ENCODE measurements at regions not wholly inside any gene's neighbourhood (a gene's known extent, or its start where the extent isn't known, plus 50 kb on each side); places are given as distances from the start of the nearest gene placed in this dataset.

- TF ChIP-seq CTCF (conservative IDR thresholded peaks at IDR 0.05): no peak
- no peak for TF ChIP-seq ZFX (IDR thresholded peaks at IDR 0.05)
Measured at GRCh38 chr12:12020762-12021161, 50.0 kb upstream of the BCL2L14 start.
